Stimulated activated CD4-positive, alpha-beta T cell treated with anti-CD3 and anti-CD28 coated beads, Interleukin-1b, Interleukin-23, amount 100 ng/mL, for 48 hours (primary cell): ENCODE measurements at regions not wholly inside any gene's neighbourhood (a gene's known extent, or its start where the extent isn't known, plus 50 kb on each side); places are given as distances from the start of the nearest gene placed in this dataset.
"Not testable (repeated sequence)": the region's sequence is repeated elsewhere in the genome, so short reads cannot be mapped to it uniquely, and the experiment has no call there.

Experiments used
- DNase-seq: peaks from one replicate; pipeline ENCODE4 v3.0.0-alpha.2; 2020

GRCh38 chr6:6924708-6925107 lies 183.1 kb upstream of the RREB1 start:
- DNase-seq: no peak

DNA sequence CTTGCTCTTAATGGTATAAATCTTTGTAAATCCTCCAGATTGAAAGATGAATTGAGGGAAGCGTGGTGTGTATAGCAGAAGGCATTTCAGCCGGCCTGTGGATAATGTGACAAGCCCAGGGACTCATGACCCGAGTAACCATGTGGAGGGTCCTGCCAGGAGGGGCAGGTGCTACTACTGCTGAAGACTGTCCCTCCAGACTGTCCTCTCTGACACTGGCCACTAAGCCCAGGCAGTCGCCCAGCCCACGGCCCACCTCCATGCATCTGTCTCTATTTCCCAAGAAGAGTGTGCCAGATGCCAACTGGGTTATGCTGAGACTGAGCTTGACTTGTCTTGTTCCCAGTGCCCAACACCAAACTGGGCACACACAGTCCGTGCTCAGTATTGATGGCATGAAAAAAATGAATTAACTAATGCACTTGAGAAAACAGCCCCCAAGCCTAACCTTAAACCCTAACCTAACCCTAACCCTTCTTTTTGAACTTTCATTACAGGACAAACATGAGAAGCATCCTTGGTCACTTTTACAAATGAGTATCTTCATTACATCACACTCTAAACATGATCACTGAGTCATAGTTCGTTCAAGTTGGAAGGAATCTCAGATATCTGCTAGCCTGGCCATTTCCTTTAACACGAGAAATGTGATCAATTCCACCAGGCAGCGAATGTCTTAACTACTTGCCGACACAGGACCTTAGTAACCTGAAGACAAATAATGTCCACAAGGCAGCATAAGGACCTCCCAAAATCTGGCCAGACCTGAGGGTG lies 182.2 kb upstream of the RREB1 start:
- DNase-seq: no peak

GRCh38 chr6:6926856-6927255 lies 180.9 kb upstream of the RREB1 start:
- DNase-seq: no peak

- DNase-seq: no peak
Observed at GRCh38 chr6:6927521-6928361, 180.0 kb upstream of the RREB1 start.

DNA sequence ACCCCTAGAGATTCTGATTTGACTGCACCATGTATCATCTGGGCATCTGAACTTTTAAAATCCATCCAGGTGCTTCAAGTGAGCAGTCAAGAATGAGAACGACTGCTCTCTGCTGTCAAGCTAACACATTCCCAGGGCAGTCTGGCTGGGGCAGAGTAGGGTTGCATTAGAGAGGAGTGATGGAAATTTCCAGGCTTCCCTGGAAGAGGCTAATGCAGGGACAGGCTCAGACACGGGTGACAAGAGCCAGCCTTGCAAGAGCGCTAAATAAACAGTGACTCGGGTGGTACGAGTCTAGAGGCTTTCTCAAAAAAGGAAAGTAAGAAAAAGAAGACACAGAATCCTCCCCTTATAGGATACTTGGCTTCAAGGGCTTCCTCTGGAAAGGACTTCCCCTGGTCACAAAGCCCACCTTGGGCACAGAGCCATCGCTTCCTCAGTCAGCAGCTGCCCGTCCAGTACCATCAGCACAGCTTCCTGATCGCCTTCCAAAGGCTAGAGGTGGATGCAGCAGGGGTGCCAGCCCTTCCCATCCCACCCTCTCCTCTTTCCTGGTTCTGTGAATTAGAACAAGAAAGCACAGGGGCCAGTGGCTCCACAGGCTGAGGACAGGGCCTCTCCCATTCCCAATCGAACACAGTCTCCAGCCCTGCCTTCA lies 177.4 kb upstream of the RREB1 start:
- no peak for DNase-seq

- no peak for DNase-seq
Observed at GRCh38 chr6:6931071-6932025, 176.4 kb upstream of the RREB1 start.

DNA sequence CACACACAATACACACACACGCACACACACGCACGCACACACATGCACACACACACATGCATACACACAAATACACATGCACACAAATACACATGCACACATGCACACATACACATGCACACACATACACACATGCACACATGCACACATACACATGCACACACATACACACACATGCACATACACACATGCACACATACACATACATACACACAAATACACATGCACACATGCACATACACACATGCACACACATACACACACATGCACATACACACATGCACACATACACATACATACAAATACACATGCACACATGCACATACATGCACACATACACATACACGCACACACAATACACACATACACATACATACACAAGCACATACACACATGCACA lies 175.4 kb upstream of the RREB1 start:
- no peak for DNase-seq

GRCh38 chr6:6932968-6933367 lies 174.8 kb upstream of the RREB1 start:
- DNase-seq: no peak

GRCh38 chr6:6940031-6941025 lies 167.4 kb upstream of the RREB1 start:
- no peak for DNase-seq

DNA sequence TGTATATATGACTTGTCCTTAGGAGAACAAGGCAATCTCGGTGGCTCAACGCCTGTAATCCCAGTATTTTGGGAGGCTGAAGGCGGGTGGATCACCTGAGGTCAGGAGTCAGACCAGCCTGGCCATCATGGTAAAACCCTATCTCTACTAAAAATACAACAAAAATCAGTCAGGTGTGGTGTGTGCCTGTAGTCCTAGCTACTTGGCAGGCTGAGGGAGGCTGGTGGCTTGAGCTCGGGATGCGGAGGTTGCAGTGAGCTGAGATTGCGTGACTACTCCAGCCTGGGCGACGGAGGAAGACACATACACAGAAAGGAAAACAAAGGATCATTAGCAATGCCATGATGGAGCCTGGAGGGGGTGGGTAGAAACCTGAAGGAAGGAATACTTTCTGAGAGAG lies 166.6 kb upstream of the RREB1 start:
- DNase-seq: no peak

DNA sequence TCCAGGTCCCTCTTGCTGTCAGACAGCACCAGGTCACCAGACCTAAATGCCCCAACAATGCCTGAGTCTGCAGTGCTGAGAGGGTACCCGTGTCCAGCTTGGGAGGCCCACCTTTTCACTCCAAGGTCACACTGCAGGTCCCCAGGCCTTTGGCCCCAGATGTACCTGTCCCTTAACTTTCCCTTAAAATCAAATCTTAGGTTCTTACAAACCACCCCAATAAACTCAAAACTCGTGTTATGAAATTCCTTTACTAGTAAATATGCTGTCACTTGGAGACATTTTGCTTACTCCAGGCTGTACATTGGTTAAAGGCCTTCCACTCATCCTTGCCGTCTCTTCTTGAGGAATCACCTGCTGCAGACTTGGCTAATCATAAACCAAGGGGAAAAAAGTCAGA lies 165.7 kb upstream of the RREB1 start:
- no peak for DNase-seq

DNA sequence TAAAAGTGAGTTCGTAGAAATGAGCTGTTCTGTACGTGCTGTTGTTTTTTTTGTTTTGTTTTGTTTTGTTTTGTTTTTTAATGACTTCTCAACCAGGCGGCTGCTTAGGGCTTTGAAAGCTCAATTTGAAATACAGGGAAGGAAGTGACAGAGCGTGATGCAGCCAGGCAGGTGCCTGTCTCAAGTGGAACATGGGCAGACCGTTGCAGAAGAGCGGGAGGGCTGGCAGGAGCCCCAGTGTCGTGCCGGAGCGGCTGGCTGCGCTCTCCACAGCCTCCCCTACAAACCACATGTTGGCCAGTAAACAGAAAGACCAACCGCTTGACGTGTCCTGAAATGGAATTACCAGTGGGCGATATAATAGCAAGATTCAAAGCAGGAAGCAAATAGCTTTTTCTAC lies 164.9 kb upstream of the RREB1 start:
- DNase-seq: no peak

DNA sequence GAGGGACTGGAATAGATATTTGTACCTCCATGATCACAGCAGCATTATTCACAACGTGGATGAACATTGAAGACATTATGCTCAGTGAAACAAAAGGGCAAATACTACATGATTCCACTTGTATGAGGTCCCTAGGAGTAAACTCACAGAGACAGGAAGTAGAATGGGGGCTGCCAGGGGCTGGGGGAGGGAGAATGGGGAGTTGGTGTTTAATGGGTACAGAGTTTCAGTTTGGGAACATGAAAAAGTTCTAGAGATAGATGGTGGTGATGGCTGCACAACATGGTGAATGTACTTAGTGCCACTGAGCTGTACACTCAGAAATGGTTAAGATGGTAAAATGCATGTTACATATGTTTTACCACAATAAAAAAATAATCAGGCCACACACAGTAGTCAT lies 164.3 kb upstream of the RREB1 start:
- no peak for DNase-seq

DNA sequence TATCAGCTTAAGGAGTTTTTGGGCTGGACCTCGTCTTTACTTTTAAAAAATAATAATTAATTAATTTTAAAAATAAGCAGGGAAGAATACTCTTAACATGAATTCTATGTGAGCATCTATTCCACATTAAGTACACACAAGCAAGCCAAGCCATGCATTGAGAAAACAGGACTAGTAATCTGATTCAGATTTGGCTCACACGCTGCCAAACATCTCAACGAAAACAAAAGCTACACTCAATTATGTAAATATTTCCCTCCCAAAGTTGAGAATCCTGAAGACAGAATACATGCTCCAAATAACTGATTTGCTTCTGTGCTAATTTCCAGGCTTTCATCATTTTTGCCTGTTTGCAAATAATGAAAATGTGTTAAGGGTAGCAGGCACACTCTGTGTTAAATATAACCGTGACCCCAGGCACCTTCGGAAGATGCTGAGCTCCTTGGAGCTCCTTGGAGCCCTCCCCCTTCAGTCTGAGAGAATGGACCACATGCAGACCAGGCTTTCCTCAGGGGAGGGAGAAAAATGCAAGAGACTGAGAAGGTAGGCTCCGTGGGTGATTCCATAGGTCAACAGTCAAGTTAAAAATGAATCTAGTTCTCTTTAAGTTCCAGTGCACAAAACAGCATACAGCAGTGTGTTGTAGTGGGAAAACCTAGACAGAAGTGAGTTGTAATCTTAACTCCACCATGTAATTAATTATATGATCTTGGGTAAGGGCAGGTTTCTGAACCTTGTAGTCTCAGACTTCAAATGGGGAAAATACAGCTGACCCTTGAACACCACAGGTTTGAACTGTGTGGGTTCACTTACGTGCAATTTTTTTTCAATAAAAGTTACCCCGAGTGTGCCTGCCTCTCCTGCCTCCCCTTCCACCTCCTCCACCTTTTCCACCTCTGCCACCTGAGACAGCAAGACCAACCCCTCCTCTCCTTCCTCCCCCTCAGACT lies 161.3 kb upstream of the RREB1 start:
- DNase-seq: no peak

DNA sequence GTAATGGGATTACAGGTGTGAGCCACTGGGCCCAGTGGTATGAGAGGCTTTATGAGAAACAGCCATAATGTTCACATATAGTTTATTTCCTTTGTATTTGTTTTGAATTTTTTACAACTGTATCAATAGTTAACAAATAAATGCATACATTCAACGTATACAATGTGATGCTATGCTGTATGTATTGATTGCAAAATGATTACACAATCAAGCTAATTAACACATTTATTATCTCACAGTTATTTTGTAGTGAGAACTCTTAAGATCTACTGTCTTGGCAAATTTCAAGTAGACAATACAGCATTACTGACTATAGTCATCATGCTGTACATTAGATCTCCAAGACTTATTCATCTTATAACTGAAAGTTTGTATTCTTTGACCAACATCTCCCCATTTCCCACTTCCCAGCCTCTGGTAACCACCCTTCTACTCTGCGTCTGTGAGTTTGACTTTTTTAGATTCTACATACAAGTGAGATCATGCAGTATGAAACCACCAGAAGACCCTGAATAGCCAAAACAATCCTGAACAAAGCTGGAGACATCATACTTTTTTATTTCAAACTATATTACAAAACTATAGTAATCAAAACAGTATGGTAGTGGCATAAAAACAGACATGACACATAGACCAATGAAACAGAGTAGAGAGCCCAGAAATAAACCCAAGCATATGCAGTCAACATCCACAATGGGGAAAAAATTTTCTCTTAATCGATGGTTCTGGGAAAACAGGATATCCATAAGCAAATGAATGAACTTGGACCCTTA lies 157.2 kb upstream of the RREB1 start:
- DNase-seq: no peak

DNA sequence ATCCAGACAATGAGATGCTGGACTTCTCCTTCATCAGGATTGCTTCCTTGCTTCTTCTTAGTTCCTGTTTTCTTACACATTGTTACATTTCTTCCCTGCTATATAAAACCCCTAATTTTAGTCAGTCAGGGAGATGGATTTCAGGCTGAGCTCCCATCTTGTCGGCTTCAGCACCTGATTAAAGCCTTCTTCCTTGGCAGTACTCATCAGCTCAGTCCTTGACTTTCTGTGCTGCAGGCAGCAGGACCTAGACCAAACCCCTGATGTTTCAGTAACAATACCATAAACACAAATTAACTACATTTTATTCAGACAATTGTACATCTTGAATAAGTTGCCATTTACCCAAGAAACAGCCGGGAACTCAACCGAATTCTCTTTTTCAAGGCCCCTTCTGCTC lies 156.4 kb upstream of the RREB1 start:
- no peak for DNase-seq

- no peak for DNase-seq
Observed at GRCh38 chr6:6952484-6952883, 155.3 kb upstream of the RREB1 start.

- not testable (repeated sequence) for DNase-seq
Observed at GRCh38 chr6:6952927-6953326, 154.8 kb upstream of the RREB1 start.

DNA sequence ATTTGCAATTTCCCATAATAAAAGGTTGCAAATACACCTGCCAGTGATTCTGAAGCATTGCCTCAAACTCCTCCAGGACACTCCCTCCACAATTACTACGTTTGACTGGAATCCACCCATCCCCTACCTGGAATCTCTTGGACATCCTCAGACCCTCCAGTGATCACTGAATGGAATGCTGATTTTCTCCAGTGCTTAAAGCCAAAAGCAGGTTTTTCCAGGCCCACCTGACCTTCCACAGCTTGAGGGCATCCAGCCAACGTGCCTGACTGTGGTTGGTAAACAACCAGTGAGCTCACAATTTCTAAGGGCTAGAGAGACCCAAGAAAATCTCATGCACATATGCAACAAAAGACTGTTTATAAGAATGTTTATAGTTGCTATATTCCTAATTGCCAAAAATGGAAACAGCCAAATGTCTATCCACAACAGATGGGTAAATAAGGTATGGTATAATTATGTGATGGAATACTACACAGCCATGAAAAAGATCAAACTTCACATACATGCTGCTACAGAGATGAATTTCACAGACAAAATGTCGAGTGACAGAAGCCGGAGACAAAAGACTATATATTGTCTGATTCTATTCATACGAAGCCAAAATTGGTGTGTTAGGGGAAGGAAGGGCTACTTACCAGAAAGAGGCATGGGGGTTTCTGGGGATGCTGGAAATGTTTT lies 147.1 kb upstream of the RREB1 start:
- no peak for DNase-seq
